ENCODE measurements at regions not wholly inside any gene's neighbourhood (a gene's known extent, or its start where the extent isn't known, plus 50 kb on each side); places are given as distances from the start of the nearest gene placed in this dataset.

- no peaks in the 10 kb centered on the region for H3K4me1 Mint-ChIP-seq (ENCODE audit: low read depth)
- H3K36me3 Mint-ChIP-seq (ENCODE audit: low read depth) = no peaks in the 10 kb centered on the region
- peaks cover 15% of the 10 kb centered on the region for H3K27me3 Mint-ChIP-seq
- no peaks in the 10 kb centered on the region for H3K9me3 Mint-ChIP-seq
- H3K27ac Mint-ChIP-seq = no peak overlapping the region
- no peak overlapping the region for H3K4me3 Mint-ChIP-seq
Observed at GRCh38 chr5:72625332-72625731, 118.1 kb upstream of the ZNF366 start.

GRCh38 chr5:72624641-72625236, 117.5 kb upstream of the ZNF366 start:
- Mint-ChIP-seq H3K27ac (no peak overlapping the region), H3K4me3 (no peak overlapping the region), H3K36me3 (ENCODE audit: low read depth) (no peaks in the 10 kb centered on the region), H3K27me3 (peaks cover 15% of the 10 kb centered on the region), H3K9me3 (no peaks in the 10 kb centered on the region), H3K4me1 (ENCODE audit: low read depth) (no peaks in the 10 kb centered on the region)

GRCh38 chr5:72623936-72624335, 116.7 kb upstream of the ZNF366 start:
- Mint-ChIP-seq H3K9me3 (no peaks in the 10 kb centered on the region), H3K27ac (no peak overlapping the region), H3K36me3 (ENCODE audit: low read depth) (no peaks in the 10 kb centered on the region), H3K4me1 (ENCODE audit: low read depth) (no peaks in the 10 kb centered on the region), H3K27me3 (peaks cover 15% of the 10 kb centered on the region), H3K4me3 (no peak overlapping the region)

- Mint-ChIP-seq H3K9me3 (no peaks in the 10 kb centered on the region), H3K36me3 (ENCODE audit: low read depth) (no peaks in the 10 kb centered on the region), H3K27ac (no peak overlapping the region), H3K4me1 (ENCODE audit: low read depth) (no peaks in the 10 kb centered on the region), H3K4me3 (no peak overlapping the region), H3K27me3 (peaks cover 19% of the 10 kb centered on the region)
Observed at GRCh38 chr5:72623323-72623722, 116.1 kb upstream of the ZNF366 start.

- peaks cover 19% of the 10 kb centered on the region for H3K27me3 Mint-ChIP-seq
Observed at GRCh38 chr5:72622170-72622760, 115.1 kb upstream of the ZNF366 start.

GRCh38 chr5:72621576-72621975, 114.4 kb upstream of the ZNF366 start:
- Mint-ChIP-seq H3K27me3 (peaks cover 21% of the 10 kb centered on the region), H3K9me3 (no peaks in the 10 kb centered on the region), H3K36me3 (ENCODE audit: low read depth) (no peaks in the 10 kb centered on the region), H3K27ac (no peak overlapping the region), H3K4me3 (no peak overlapping the region), H3K4me1 (ENCODE audit: low read depth) (no peaks in the 10 kb centered on the region)

More at GRCh38 chr5:72622170-72622760, 115.1 kb upstream of the ZNF366 start:
- no peaks in the 10 kb centered on the region for H3K36me3 Mint-ChIP-seq (ENCODE audit: low read depth)
- no peaks in the 10 kb centered on the region for H3K4me1 Mint-ChIP-seq (ENCODE audit: low read depth)
- no peak overlapping the region for H3K27ac Mint-ChIP-seq
- no peaks in the 10 kb centered on the region for H3K9me3 Mint-ChIP-seq
- H3K4me3 Mint-ChIP-seq = no peak overlapping the region

GRCh38 chr5:72619677-72620076, 112.5 kb upstream of the ZNF366 start:
- no peak overlapping the region for H3K27ac Mint-ChIP-seq
- peaks cover 24% of the 10 kb centered on the region for H3K27me3 Mint-ChIP-seq
- no peaks in the 10 kb centered on the region for H3K9me3 Mint-ChIP-seq
- no peaks in the 10 kb centered on the region for H3K4me1 Mint-ChIP-seq (ENCODE audit: low read depth)
- no peak overlapping the region for H3K4me3 Mint-ChIP-seq
- H3K36me3 Mint-ChIP-seq (ENCODE audit: low read depth) = no peaks in the 10 kb centered on the region

- Mint-ChIP-seq H3K27me3 (peaks cover 24% of the 10 kb centered on the region), H3K4me1 (ENCODE audit: low read depth) (no peaks in the 10 kb centered on the region), H3K9me3 (no peaks in the 10 kb centered on the region), H3K27ac (no peak overlapping the region), H3K4me3 (no peak overlapping the region), H3K36me3 (ENCODE audit: low read depth) (no peaks in the 10 kb centered on the region)
Observed at GRCh38 chr5:72619251-72619650, 112.0 kb upstream of the ZNF366 start.

GRCh38 chr5:72618708-72619107, 111.5 kb upstream of the ZNF366 start:
- H3K9me3 Mint-ChIP-seq = no peaks in the 10 kb centered on the region
- no peaks in the 10 kb centered on the region for H3K36me3 Mint-ChIP-seq (ENCODE audit: low read depth)
- peaks cover 24% of the 10 kb centered on the region for H3K27me3 Mint-ChIP-seq
- no peak overlapping the region for H3K4me3 Mint-ChIP-seq
- H3K27ac Mint-ChIP-seq = no peak overlapping the region
- H3K4me1 Mint-ChIP-seq (ENCODE audit: low read depth) = no peaks in the 10 kb centered on the region

- Mint-ChIP-seq H3K4me1 (ENCODE audit: low read depth) (peaks cover 3% of the 10 kb centered on the region), H3K9me3 (no peaks in the 10 kb centered on the region), H3K27me3 (peaks cover 21% of the 10 kb centered on the region), H3K36me3 (ENCODE audit: low read depth) (no peaks in the 10 kb centered on the region), H3K27ac (no peak overlapping the region), H3K4me3 (no peak overlapping the region)
Observed at GRCh38 chr5:72615061-72615460, 107.9 kb upstream of the ZNF366 start.

- Mint-ChIP-seq H3K4me3 (no peak overlapping the region), H3K9me3 (no peaks in the 10 kb centered on the region), H3K4me1 (ENCODE audit: low read depth) (peaks cover 3% of the 10 kb centered on the region)
Observed at GRCh38 chr5:72613515-72613914, 106.3 kb upstream of the ZNF366 start.

GRCh38 chr5:72612810-72613209, 105.6 kb upstream of the ZNF366 start:
- no peaks in the 10 kb centered on the region for H3K36me3 Mint-ChIP-seq (ENCODE audit: low read depth)
- H3K27me3 Mint-ChIP-seq = peaks cover 21% of the 10 kb centered on the region
- no peak overlapping the region for H3K4me3 Mint-ChIP-seq
- H3K4me1 Mint-ChIP-seq (ENCODE audit: low read depth) = peaks cover 3% of the 10 kb centered on the region
- H3K27ac Mint-ChIP-seq = no peak overlapping the region
- H3K9me3 Mint-ChIP-seq = no peaks in the 10 kb centered on the region

More at GRCh38 chr5:72613515-72613914, 106.3 kb upstream of the ZNF366 start:
- Mint-ChIP-seq H3K36me3 (ENCODE audit: low read depth) (no peaks in the 10 kb centered on the region), H3K27me3 (peaks cover 22% of the 10 kb centered on the region), H3K27ac (no peak overlapping the region)

GRCh38 chr5:72611118-72611730, 104.0 kb upstream of the ZNF366 start:
- Mint-ChIP-seq H3K9me3 (no peaks in the 10 kb centered on the region), H3K36me3 (ENCODE audit: low read depth) (no peaks in the 10 kb centered on the region), H3K27ac (no peak overlapping the region)

GRCh38 chr5:72608926-72609325, 101.7 kb upstream of the ZNF366 start:
- Mint-ChIP-seq H3K4me1 (ENCODE audit: low read depth) (peaks cover 3% of the 10 kb centered on the region), H3K27ac (no peak overlapping the region), H3K27me3 (peaks cover 22% of the 10 kb centered on the region), H3K9me3 (no peaks in the 10 kb centered on the region), H3K4me3 (no peak overlapping the region), H3K36me3 (ENCODE audit: low read depth) (no peaks in the 10 kb centered on the region)

More at GRCh38 chr5:72611118-72611730, 104.0 kb upstream of the ZNF366 start:
- Mint-ChIP-seq H3K4me3 (no peak overlapping the region), H3K27me3 (peaks cover 19% of the 10 kb centered on the region), H3K4me1 (ENCODE audit: low read depth) (peaks cover 3% of the 10 kb centered on the region)

GRCh38 chr5:72608297-72608696, 101.1 kb upstream of the ZNF366 start:
- peaks cover 3% of the 10 kb centered on the region for H3K4me1 Mint-ChIP-seq (ENCODE audit: low read depth)
- H3K27me3 Mint-ChIP-seq = peaks cover 22% of the 10 kb centered on the region
- no peaks in the 10 kb centered on the region for H3K9me3 Mint-ChIP-seq
- H3K4me3 Mint-ChIP-seq = no peak overlapping the region
- no peaks in the 10 kb centered on the region for H3K36me3 Mint-ChIP-seq (ENCODE audit: low read depth)
- H3K27ac Mint-ChIP-seq = no peak overlapping the region
